ENCODE measurements at regions not wholly inside any gene's neighbourhood (a gene's known extent, or its start where the extent isn't known, plus 50 kb on each side); places are given as distances from the start of the nearest gene placed in this dataset.

GRCh38 chr1:73765551-73766233 is 432.3 kb downstream of the LRRIQ3 start:
- no peak overlapping the region for H3K4me3 ChIP-seq (ENCODE audit: low read length)
- DNase-seq (ENCODE audit: low read depth) = no peak
- TF ChIP-seq CTCF (conservative IDR thresholded peaks at IDR 0.05; ENCODE audit: low read depth, low read length) = no peak

DNA sequence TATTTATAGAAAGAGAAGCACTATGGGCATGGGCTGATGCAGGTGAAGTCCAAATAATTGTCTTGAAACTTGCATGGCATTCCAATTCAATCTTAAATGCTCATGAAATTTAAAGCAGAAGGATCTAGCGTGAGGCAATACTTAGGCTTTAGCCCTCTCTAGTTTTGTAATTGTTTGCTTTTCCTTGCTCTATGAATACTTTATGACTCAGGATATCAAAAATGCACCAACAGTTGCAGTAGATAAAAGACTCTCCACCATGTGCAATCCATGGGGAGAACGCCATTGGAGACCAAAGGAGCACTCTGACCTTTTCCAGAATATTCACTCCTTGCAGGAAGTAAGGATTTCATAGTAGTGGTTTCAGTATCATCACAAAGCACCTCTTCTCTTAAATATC is 436.4 kb downstream of the LRRIQ3 start:
- H3K4me3 ChIP-seq (ENCODE audit: low read length) = no peak overlapping the region
- TF ChIP-seq CTCF (conservative IDR thresholded peaks at IDR 0.05; ENCODE audit: low read depth, low read length) = no peak

GRCh38 chr1:73759011-73759410 is 439.0 kb downstream of the LRRIQ3 start:
- H3K4me3 ChIP-seq (ENCODE audit: low read length) = no peak overlapping the region
- TF ChIP-seq CTCF (conservative IDR thresholded peaks at IDR 0.05; ENCODE audit: low read depth, low read length) = no peak
- DNase-seq (ENCODE audit: low read depth) = no peak

More for the DNA sequence above, 436.4 kb downstream of the LRRIQ3 start:
- DNase-seq (ENCODE audit: low read depth) = no peak

DNA sequence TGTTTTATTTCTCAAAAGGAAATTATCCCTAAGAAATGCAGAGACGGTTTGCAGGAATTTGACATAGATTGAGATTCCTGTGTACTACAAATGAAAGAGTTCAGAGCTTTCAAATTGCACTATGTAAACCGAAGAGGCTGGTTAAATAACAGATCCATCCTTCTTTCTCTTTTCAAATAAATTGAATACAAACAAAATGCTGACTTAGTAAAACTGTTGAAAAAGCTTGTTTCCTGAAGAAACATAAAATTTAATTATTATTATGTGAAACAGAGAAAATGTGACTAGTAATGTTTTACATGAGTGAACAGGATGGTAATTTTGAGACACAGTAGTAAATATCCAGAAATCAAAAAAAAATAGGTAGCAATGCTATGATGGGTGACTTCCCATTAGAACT is 441.2 kb downstream of the LRRIQ3 start:
- no peak for TF ChIP-seq CTCF (conservative IDR thresholded peaks at IDR 0.05; ENCODE audit: low read depth, low read length)
- no peak for DNase-seq (ENCODE audit: low read depth)

GRCh38 chr1:73755649-73756048 is 442.3 kb downstream of the LRRIQ3 start:
- H3K4me3 ChIP-seq (ENCODE audit: low read length) = no peak overlapping the region
- DNase-seq (ENCODE audit: low read depth) = no peak
- no peak for TF ChIP-seq CTCF (conservative IDR thresholded peaks at IDR 0.05; ENCODE audit: low read depth, low read length)

More for the DNA sequence above, 441.2 kb downstream of the LRRIQ3 start:
- H3K4me3 ChIP-seq (ENCODE audit: low read length) = no peak overlapping the region

- DNase-seq (ENCODE audit: low read depth) = no peak
- TF ChIP-seq CTCF (conservative IDR thresholded peaks at IDR 0.05; ENCODE audit: low read depth, low read length) = no peak
- no peak overlapping the region for H3K4me3 ChIP-seq (ENCODE audit: low read length)
These were observed 448.0 kb downstream of the LRRIQ3 start for GRCh38 chr1:73749996-73750395.

GRCh38 chr1:73744985-73745384 is 453.0 kb downstream of the LRRIQ3 start:
- no peak for DNase-seq (ENCODE audit: low read depth)
- no peak overlapping the region for H3K4me3 ChIP-seq (ENCODE audit: low read length)
- TF ChIP-seq CTCF (conservative IDR thresholded peaks at IDR 0.05; ENCODE audit: low read depth, low read length) = no peak

Data from retinal pigment epithelial cell (primary cell).